ENCODE measurements at regions not wholly inside any gene's neighbourhood (a gene's known extent, or its start where the extent isn't known, plus 50 kb on each side); places are given as distances from the start of the nearest gene placed in this dataset.

DNA sequence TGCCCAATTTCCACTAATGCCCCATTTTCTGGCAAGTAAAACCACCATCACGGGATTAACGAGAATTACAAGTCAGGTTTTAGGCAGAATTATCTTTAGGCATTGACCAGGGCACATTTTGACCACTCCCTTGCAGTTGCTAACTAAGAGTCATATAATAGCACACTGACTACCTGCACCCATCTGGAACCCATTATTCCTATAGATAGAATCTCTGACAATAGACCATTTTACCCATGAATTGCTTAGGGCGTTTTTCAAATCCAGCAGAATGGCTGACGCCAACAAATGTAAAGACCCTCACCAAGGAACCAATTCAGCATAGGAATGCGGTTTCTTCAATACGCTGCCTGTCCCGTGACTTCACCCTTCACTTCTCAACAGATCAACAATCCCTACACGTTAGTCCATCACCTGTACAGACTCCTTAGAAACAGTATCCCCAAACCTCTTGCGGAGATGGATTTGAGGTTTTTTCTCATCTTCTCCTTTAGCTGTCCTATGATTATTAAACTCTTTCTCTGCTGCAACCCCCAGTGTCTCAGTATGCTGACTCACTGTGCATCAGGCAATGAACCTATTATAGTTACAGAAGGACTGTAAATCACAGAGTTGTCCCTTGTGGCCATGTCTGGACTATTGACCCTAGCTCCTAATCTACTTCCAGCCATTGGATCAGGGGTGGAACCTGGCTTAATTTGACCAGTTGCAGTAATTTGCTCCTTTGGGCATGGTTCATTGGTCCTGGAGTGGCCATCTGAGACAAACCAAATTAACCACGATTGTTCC lies 177.3 kb upstream of the PLXNC1 start:
- TF ChIP-seq EZH2 (IDR thresholded peaks at IDR 0.05; ENCODE audit: insufficient read depth, poor library complexity, severe bottlenecking) = no peak
- TF ChIP-seq EZH2phosphoT487 (IDR thresholded peaks at IDR 0.05; ENCODE audit: insufficient read depth, low read depth) = no peak

Measured in GM23248 (cell line).